DMS 273 (cell line): ENCODE measurements at regions not wholly inside any gene's neighbourhood (a gene's known extent, or its start where the extent isn't known, plus 50 kb on each side); places are given as distances from the start of the nearest gene placed in this dataset.

Experiments used
- DNase-seq: peaks from one replicate; lab custom pipeline; 2025; ENCODE audit not compliant: unreplicated experiment; lab: John Stamatoyannopoulos, UW

DNA sequence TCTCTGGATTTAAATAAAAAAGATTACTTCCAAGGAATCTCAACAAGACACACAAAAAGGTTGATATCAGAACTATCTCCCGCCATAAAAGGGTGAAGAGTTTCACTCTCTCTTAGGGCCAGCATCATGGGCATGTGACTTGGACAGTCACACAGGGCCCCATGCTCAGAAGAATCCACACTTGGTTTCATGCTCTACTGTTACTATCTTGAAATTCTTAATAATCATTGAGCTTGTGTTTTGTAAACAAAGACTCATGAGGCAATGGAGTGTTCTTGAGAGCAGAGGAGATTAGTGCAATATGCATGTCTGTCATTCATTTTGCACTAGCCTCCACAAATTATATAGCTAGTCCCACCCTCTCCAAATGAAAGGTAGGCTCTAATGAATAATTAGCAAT is 58.4 kb downstream of the HMHB1 start:
- no peak for DNase-seq

GRCh38 chr5:143870871-143871632 is 59.1 kb downstream of the HMHB1 start:
- no peak for DNase-seq

DNA sequence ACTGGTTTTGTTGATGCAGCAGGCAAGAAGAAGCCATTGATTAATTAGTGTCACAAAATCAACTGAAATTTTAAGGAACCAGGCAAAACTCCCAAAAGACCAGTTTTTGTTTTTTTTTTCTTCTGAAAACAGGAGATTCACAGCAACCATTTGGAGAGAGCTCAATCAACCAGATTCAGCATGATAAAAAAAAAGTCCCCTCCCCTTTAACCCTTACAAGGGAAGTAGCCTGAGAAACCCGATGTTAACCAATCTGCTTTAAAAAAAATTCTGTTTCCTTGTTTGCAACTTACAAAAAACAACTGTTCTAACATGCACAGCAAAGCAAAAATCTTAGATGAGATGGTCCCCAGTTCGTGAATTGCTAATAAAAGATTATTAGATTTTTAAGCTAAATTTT is 59.7 kb downstream of the HMHB1 start:
- DNase-seq, result no peak

DNA sequence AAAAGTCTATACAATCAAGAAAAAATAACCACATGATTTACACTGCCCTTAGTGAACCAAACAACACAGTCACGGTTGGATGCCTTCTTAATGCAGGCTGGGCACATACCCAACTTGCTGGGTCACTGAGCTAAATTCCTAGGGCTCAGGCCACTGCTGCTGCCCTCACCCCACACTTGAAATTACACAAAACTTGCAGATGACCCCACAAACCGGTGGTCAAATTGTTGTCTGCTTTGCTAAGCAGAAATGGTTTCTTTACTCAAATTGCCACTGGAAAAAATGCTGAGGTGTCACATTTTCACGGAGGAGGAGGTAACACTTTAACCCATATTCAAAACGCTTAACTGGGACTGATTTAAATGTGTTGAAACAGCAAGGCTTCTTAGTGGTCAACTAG is 62.4 kb downstream of the HMHB1 start:
- DNase-seq, result peak; percentile 32

DNA sequence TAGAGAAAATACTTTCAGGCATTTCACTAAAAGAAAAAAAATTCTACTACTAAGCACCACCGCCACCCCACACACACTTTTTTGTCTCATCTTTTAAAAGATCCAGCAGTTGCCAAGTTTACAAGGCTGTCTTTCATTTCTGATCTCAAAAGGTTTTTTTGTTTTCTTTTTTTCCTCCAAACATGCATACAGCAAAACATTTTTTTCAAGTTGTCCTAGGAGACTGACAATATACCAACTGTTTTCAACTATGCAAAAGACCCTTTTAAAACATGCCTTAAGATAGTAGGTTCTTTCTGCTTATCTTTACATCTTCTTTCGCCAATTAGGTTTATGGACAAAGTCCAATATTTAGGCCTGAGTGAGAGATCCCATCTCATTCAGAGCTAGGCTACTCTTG is 65.2 kb downstream of the HMHB1 start:
- no peak for DNase-seq

GRCh38 chr5:143878430-143878829 is 66.5 kb downstream of the HMHB1 start:
- no peak for DNase-seq

DNA sequence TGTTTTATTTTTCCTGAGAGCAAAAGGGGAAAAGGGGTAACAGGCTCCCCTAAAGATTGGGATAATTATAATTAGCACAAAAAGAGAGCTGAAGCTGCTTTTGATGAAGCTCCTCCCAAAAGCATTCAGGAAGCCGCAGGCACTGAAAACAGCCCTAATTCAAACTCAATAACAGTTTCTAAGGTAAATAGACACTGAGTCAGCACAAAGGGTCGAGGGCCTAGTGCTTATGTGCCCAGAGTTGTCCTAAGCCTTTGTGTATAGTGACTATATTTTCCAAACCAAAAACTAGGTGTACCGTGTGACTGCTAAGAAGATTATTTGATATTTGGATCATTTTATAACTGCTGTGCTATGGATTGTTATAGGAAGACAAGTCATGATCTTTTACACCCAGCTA is 67.7 kb downstream of the HMHB1 start:
- no peak for DNase-seq

DNA sequence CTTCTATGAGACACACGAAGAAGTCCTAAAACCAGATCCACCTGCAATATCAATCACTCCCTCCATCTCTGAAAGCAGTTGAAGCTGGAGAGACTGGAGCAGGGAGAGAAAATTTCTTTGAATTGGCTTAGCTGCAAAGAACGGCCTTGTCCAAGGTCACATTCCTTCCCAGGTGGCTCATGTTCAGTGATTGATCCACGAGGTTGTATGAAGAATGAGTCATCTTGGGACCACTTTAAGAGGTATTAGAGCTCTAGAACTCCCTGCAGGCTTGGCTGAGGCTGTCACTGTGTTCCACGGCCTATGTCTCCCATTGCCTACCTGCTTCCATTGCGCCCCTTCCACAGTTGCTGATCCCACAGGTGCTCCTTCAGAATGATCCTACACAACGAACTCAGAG is 68.2 kb downstream of the HMHB1 start:
- no peak for DNase-seq

DNA sequence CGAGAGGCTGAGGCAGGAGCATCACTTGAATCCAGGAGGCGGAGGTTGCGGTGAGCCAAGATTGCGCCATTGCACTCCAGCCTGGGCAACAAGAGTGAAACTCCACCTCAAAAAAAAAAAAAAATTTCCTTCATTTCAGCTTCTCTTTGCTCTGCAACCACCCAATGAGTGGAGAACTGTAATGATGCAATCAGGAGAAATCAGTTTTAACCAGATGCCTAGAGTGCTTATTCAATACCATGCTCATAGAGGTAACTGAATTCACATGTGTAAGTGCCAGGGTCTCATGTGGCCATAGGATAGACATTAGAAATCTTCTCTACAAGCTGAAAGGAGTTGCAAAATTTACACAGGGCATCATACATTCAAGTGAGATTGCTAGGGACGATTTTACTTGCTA is 70.6 kb downstream of the HMHB1 start:
- peak; percentile 7 for DNase-seq

GRCh38 chr5:143886096-143886495 is 74.1 kb downstream of the HMHB1 start:
- DNase-seq, result peak; percentile 69

- peak; percentile 93 for DNase-seq
Observed at GRCh38 chr5:143886651-143887638, 75.0 kb downstream of the HMHB1 start.

DNA sequence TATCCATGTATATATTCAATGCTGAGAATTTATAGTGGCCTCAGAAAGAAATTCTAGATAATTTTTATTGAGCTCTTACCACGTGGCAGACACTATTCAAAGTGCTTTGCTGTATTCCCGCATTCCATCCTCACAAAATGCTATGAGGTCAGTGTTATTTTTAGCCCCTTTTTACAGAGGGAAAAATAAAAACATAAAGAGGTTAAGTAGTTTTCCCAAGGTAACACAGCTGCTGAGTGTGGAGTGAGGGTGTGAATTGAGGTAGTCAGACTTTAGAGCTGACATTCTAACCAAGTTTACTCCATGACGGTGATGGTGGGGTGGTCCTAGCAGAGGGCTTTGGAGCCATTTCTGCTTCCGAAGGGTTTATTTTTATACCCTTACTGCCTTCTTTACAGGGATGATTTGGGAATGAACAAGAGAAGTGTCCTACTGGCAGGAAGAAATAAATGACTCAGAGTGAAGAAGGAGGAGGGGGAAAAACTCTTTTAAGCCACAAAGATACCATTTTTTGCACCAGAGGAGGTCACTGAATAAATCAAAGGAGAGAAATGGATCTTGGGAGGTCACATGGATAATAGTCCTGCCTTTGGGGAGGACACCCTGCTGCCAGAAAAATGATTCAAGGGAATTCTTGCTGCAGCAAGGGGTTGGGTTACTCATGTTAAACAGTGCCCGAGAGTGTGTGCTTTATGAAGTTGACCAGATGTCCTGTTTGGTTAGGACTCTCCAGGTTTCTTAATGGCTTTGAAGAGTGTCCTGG is 76.1 kb downstream of the HMHB1 start:
- peak; percentile 78 for DNase-seq

- no peak for DNase-seq
Observed at GRCh38 chr5:143888912-143889311, 77.0 kb downstream of the HMHB1 start.

- DNase-seq, result peak; percentile 57
Observed at GRCh38 chr5:143889986-143890385, 78.0 kb downstream of the HMHB1 start.

DNA sequence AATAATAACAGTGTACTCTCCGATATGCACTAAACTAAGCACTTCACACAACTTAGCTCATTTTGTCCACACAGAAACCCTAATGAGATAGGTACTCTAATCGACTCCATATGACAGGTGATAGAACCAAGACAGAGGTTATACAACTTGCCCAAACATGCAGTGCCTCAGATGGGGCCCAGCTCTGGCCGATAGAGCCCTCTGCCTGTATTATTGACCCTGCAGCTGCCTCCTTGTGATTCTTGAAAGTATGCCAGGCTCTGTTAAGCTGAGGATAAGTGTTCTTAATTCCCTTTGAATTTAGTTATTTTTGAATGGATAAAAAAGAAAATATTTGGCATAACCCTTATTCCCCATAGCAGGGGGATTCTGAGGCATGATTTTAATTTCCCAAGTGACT is 78.5 kb downstream of the HMHB1 start:
- DNase-seq, result peak; percentile 86

- DNase-seq, result peak; percentile 26
Observed at GRCh38 chr5:143892271-143892670, 80.3 kb downstream of the HMHB1 start.

GRCh38 chr5:143892908-143893307 is 80.9 kb downstream of the HMHB1 start:
- no peak for DNase-seq

DNA sequence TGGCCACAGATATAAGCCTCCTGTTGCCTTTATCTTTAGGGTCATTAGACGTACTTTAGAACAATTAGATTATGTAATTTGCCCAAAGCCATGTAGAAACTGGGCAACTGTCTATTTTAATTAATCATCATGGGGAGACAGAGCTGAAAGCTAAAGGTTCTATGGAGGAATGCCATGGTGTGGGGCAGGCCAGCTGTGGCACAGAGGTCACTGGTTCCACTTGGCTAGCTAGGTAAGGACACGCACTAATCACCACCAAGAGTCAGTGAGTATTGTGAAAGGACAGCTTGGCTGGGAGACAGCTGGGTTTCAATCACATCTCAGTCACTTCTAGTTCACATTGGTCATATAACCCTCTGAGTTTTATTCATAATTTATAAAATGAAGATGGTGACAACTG is 81.7 kb downstream of the HMHB1 start:
- peak; percentile 9 for DNase-seq

GRCh38 chr5:143896516-143896915 is 84.6 kb downstream of the HMHB1 start:
- no peak for DNase-seq

DNA sequence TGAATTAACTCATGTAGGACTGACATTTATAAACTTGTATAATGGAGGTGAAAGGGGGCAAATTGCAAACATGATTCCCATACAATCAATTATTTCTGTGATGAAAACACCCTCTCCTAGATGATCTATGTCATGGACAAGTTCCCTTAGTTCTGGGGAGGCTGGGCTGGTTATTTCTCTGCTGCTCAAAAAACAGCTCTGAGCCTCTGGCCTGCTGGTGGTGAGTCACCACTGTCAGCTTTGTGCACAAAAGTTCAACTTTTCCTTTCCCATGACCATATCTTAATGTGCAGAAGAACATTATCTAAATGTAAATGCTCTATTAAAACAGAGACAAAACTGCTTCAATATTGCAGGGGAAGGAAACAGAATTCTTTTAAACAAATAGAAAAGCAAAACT is 85.0 kb downstream of the HMHB1 start:
- DNase-seq, result no peak

- no peak for DNase-seq
Observed at GRCh38 chr5:143898381-143898780, 86.4 kb downstream of the HMHB1 start.
